Tibial nerve (tissue), 4 donors: ENCODE measurements at regions not wholly inside any gene's neighbourhood (a gene's known extent, or its start where the extent isn't known, plus 50 kb on each side); places are given as distances from the start of the nearest gene placed in this dataset.
"Not testable (repeated sequence)": the region's sequence is repeated elsewhere in the genome, so short reads cannot be mapped to it uniquely, and the experiment has no call there.

Experiments used
- DNase-seq, 2 donors: peaks; one replicate each; pipeline ENCODE4 v3.0.0-alpha.2; 2019; ENCODE audit warnings: low spot score in 2 of 2
- H3K27ac ChIP-seq, 4 donors: fragments of 200-600 bp; sonication (generic) in 3 of 4; one replicate each; pipeline ENCODE4 v1.5.1; 2017 to 2019; ENCODE audit warnings: mild to moderate bottlenecking in 1 of 4
- H3K27me3 ChIP-seq, 2 donors: fragments of 200-600 bp; sonication (generic) in 1 of 2; one replicate each; pipeline versions ENCODE4 v1.5.1 to v1.6.0; 2017 to 2019
- H3K36me3 ChIP-seq, 3 donors: fragments of 200-600 bp; sonication (generic); one replicate each; pipeline ENCODE4 v1.5.1; 2018 to 2019
- H3K4me1 ChIP-seq, 4 donors: fragments of 200-600 bp; sonication (generic) in 3 of 4; one replicate each; pipeline ENCODE4 v1.5.1; 2017 to 2019
- H3K4me3 ChIP-seq, 4 donors: fragments of 200-600 bp; sonication (generic) in 3 of 4; one replicate each; pipeline ENCODE4 v1.5.1; 2017 to 2019; ENCODE audit warnings: mild to moderate bottlenecking in 1 of 4, moderate library complexity in 1 of 4
- H3K9me3 ChIP-seq, 4 donors: fragments of 200-600 bp; sonication (generic) in 3 of 4; one replicate each; pipeline ENCODE4 v1.5.1; 2017 to 2019
- EP300 ChIP-seq, 2 donors: sonication (generic); formaldehyde crosslinking; IDR thresholded peaks; one replicate each; pipeline ENCODE4 v1.6.1; 2017; ENCODE audit warnings: antibody characterized with exemption in 2 of 2, mild to moderate bottlenecking in 1 of 2
- POLR2A ChIP-seq, 2 donors: fragments of 450-650 bp; IDR thresholded peaks; one replicate each; pipeline ENCODE4 v1.6.1; 2017; ENCODE audit warnings: antibody characterized with exemption in 2 of 2, mild to moderate bottlenecking in 2 of 2, moderate library complexity in 2 of 2
- WGBS, 2 donors: methylation state at CpG; one replicate each; pipeline ENCODE4 v1.1.5; 2018; 5-methylcytosine and 5-hydroxymethylcytosine counted together
- TF ChIP-seq, protein P1 (sequence below), 5 experiments: fragments of 200-600 bp in 3 of 5; fragments of 450-650 bp in 2 of 5; sonication (generic) in 3 of 5; IDR thresholded peaks; one replicate each; pipeline ENCODE4 v1.5.1; 2016 to 2019; ENCODE audit warnings: antibody characterized with exemption in 5 of 5, mild to moderate bottlenecking in 3 of 5, moderate library complexity in 2 of 5

DNA sequence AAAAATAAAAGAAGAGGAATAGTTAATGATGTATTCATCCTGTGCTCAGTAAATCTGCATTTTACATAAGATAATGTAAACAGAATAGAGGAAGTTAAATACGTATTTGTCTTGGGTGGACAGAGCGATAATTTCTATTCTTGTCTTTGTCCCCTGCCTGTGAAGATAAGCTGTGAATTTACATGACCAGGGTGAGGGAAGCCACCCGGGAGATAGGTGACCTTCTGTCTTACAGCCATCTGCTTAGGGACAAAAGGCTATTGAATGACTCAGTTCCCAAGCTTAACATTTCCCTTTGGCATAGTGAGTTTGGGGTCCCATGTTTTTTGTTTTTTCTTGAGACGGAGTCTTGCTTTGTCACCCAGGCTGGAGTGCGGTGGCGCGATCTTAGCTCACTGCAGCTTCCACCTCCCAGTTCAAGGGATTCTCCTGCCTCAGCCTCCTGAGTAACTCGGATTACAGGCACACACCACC is 88.7 kb upstream of the KCTD7 start:
- no peak for DNase-seq
- Histone ChIP-seq H3K4me3 (no peak overlapping the region), H3K27ac (no peak overlapping the region), H3K36me3 (peaks cover 0 to 46% (median 0%) of the 10 kb centered on the region in 3 donors), H3K9me3 (no peaks in the 10 kb centered on the region), H3K4me1 (no peaks in the 10 kb centered on the region), H3K27me3 (no peaks in the 10 kb centered on the region)
- 72 to 82% methylated on average over 8 of the region's 8 CpGs for WGBS, 2 donors
- TF ChIP-seq EP300 (IDR thresholded peaks at IDR 0.05), result no peak
- TF ChIP-seq, protein P1, sequence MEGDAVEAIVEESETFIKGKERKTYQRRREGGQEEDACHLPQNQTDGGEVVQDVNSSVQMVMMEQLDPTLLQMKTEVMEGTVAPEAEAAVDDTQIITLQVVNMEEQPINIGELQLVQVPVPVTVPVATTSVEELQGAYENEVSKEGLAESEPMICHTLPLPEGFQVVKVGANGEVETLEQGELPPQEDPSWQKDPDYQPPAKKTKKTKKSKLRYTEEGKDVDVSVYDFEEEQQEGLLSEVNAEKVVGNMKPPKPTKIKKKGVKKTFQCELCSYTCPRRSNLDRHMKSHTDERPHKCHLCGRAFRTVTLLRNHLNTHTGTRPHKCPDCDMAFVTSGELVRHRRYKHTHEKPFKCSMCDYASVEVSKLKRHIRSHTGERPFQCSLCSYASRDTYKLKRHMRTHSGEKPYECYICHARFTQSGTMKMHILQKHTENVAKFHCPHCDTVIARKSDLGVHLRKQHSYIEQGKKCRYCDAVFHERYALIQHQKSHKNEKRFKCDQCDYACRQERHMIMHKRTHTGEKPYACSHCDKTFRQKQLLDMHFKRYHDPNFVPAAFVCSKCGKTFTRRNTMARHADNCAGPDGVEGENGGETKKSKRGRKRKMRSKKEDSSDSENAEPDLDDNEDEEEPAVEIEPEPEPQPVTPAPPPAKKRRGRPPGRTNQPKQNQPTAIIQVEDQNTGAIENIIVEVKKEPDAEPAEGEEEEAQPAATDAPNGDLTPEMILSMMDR (IDR thresholded peaks at IDR 0.05), result no peak
- TF ChIP-seq POLR2A (IDR thresholded peaks at IDR 0.05), result no peak

DNA sequence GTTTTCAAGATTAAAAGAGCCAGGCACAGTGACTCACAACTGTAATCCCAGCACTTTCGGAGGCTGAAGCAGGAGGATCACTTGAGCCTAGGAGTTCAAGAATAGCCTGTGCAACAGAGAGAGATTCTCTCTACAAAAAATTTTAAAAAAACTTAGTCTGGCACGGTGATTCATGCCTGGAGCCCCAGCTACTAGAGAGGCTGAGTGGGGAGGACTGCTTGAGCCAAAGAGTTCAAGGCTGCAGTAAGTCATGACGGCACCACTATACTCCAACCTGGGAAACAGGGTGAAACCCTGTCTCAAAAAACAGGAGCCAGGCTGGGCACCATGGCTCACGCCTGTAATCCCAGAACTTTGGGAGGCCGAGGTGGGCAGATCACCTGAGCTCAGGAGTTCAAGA is 86.6 kb upstream of the KCTD7 start:
- WGBS, 2 donors, result 86 to 90% methylated on average over 5 of the region's 5 CpGs
- DNase-seq, result no peak
- Histone ChIP-seq H3K9me3 (no peaks in the 10 kb centered on the region), H3K27ac (no peak overlapping the region), H3K4me1 (no peaks in the 10 kb centered on the region), H3K27me3 (no peaks in the 10 kb centered on the region), H3K36me3 (peaks cover 0 to 59% (median 0%) of the 10 kb centered on the region in 3 donors), H3K4me3 (no peak overlapping the region)
- TF ChIP-seq, protein P1 (IDR thresholded peaks at IDR 0.05), result no peak
- TF ChIP-seq POLR2A (IDR thresholded peaks at IDR 0.05) (no peak), EP300 (IDR thresholded peaks at IDR 0.05) (no peak)

DNA sequence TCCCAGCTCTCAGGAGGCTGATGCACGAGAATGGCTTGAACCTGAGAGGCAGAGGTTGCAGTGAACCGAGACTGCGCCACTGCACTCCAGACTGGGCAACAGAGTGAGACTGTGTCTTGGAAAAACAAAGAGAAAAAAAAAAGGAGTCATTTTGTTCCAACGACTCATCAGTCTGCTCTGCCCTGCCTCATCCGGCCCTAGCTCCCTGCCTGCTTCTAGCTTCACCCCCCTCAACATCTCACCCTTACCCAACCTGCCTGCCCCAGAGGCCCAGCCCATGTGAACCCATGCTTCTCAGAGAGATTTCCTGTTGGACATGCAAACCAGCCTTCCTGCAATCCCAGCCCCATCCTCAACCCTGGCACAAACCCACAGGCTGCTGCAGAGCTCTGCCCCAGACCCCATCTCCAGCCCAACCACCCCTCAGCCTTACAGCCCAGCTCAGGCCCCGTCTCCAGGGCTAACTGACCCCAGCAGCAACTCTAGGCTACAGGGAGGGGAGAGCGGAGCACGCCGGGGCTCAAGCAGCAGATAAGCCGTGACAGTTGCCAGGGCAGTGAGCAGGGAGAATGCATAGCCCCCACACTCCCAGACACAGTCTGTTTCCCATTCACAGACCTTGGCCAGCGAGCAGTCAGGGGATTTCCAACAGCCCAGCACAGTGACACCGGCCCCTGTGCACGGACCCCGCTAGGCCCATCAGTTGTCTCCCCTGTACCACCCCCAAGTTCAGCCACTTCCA is 86.0 kb upstream of the KCTD7 start:
- Histone ChIP-seq H3K36me3 (peaks cover 0 to 64% (median 0%) of the 10 kb centered on the region in 3 donors), H3K27ac (no peak overlapping the region), H3K4me1 (no peaks in the 10 kb centered on the region), H3K27me3 (no peaks in the 10 kb centered on the region), H3K4me3 (no peak overlapping the region), H3K9me3 (no peaks in the 10 kb centered on the region)
- no peak for DNase-seq
- TF ChIP-seq POLR2A (IDR thresholded peaks at IDR 0.05) (no peak), EP300 (IDR thresholded peaks at IDR 0.05) (no peak)
- TF ChIP-seq, protein P1 (IDR thresholded peaks at IDR 0.05), result no peak
- 69% methylated on average over 9 to 14 of the region's 14 CpGs for WGBS, 2 donors

DNA sequence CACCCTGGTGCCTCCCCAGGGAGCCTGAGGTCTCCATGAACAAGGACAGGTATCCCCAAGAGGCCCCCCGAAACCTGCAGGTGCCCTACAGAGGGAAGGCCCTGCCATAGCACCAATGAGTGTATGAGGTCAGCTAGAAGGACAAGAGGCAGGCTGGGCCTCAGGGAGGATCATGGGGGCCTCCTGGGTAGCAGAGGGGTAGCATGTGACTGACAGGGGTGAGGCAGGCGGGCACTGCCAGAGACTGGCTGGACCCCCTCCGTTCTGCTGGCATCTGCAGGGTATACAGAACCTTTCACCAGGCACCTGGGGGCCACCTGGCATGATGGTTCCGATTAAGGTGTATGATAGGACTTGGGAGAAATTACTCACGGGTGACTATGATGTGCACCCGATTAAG is 79.2 kb upstream of the KCTD7 start:
- 91 to 93% methylated on average over 6 of the region's 6 CpGs for WGBS, 2 donors
- TF ChIP-seq EP300 (IDR thresholded peaks at IDR 0.05) (no peak), POLR2A (IDR thresholded peaks at IDR 0.05) (no peak)
- TF ChIP-seq, protein P1 (IDR thresholded peaks at IDR 0.05), result no peak
- no peak for DNase-seq
- Histone ChIP-seq H3K9me3 (no peaks in the 10 kb centered on the region), H3K4me1 (no peaks in the 10 kb centered on the region), H3K27ac (no peak overlapping the region), H3K4me3 (no peak overlapping the region), H3K36me3 (peaks cover 0 to 91% (median 0%) of the 10 kb centered on the region in 3 donors), H3K27me3 (no peaks in the 10 kb centered on the region)

DNA sequence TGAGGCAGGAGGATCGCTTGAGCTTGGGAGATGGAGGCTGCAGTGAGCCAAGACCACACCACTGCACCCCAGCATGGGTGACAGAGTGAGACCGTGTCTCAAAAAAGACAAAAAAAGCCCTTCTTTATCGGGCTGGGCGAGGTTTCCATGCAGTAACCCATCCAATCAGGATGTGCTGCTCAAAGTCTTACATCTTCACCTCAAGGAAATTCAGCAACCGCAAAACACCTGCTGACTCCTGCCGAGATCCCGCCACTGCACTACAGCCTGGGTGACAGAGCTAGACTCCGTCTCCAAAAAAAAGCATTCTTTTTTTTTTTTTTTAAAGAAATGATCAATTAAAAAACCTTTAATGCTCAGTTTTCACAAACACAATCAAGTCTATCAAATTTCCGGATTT is 75.7 kb upstream of the KCTD7 start:
- Histone ChIP-seq H3K9me3 (no peaks in the 10 kb centered on the region), H3K27me3 (no peaks in the 10 kb centered on the region), H3K4me1 (peaks cover 0 to 23% (median 3%) of the 10 kb centered on the region in 4 donors), H3K27ac (peak overlapping the region in 2 of 4 donors; percentile 28 to 33), H3K36me3 (peaks cover 0 to 89% (median 0%) of the 10 kb centered on the region in 3 donors), H3K4me3 (no peak overlapping the region)
- WGBS, 2 donors, result 97% methylated on average over 9 of the region's 9 CpGs
- TF ChIP-seq EP300 (IDR thresholded peaks at IDR 0.05) (no peak), POLR2A (IDR thresholded peaks at IDR 0.05) (no peak)
- TF ChIP-seq, protein P1 (IDR thresholded peaks at IDR 0.05), result no peak
- DNase-seq, result no peak

DNA sequence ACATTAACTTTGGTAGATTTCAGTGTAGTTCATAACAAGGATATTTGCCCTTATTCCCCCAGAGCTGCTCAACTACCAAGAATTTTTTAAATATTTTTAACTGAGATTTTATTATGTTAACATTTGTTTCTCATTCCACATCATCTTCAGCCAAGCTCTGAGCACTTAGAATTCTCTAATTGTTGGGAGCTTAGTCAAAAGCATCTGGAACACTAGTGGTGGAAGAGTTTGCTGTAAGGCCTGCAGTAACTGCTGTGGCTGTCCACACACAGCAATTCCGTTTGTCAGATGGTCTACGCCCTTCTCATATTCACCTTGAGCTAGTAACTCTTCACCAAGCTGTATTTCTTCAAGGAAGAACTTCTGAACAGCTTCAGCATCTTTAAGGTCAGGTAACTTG is 75.0 kb upstream of the KCTD7 start:
- 51 to 69% methylated on average over 2 of the region's 2 CpGs for WGBS, 2 donors
- H3K27ac ChIP-seq, result peak overlapping the region in 2 of 4 donors; percentile 12 to 70
- H3K4me3 ChIP-seq, H3K9me3 ChIP-seq, DNase-seq, H3K27me3 ChIP-seq: not testable (repeated sequence)
- peaks cover 0 to 88% (median 0%) of the 10 kb centered on the region in 3 donors for H3K36me3 ChIP-seq
- H3K4me1 ChIP-seq, result peaks cover 0 to 25% (median 3%) of the 10 kb centered on the region in 4 donors

DNA sequence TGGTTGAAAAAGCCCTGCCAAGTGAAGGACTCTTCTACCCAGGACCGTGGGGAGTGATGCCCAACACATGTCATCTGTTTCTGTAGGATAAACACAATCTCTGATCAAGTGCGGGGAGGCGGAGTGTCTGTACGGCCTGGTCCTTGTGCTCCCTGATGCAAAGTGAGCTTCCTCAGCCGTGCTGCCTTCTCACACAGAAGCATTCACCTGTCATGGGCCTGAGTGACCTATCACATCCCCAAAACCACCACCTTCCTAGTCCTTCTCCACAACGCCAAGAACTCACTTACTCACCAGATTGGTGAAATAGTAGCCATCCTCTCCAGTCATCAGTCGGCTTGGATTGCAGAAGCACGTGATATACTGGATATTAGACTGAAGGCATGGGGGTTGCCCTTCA is 74.4 kb upstream of the KCTD7 start:
- H3K9me3 ChIP-seq, H3K27me3 ChIP-seq, DNase-seq, H3K4me3 ChIP-seq: not testable (repeated sequence)
- WGBS, 2 donors, result 86% methylated on average over 8 of the region's 8 CpGs
- Histone ChIP-seq H3K4me1 (peaks cover 0 to 30% (median 3%) of the 10 kb centered on the region in 4 donors), H3K36me3 (peaks cover 0 to 88% (median 0%) of the 10 kb centered on the region in 3 donors), H3K27ac (peak overlapping the region in 3 of 4 donors; percentile 12 to 70 (median 55))
